NCI-H128 (cell line): ENCODE measurements at regions not wholly inside any gene's neighbourhood (a gene's known extent, or its start where the extent isn't known, plus 50 kb on each side); places are given as distances from the start of the nearest gene placed in this dataset.

Experiments used
- DNase-seq: peaks from one replicate; lab custom pipeline; 2025; ENCODE audit not compliant: unreplicated experiment; lab: John Stamatoyannopoulos, UW

- DNase-seq, result no peak
These were observed 208.4 kb downstream of the MYLK4 start for GRCh38 chr6:2542101-2542857.

- no peak for DNase-seq
These were observed 214.3 kb downstream of the MYLK4 start for GRCh38 chr6:2536451-2536850.

GRCh38 chr6:2535506-2535905, 215.2 kb downstream of the MYLK4 start:
- no peak for DNase-seq

- no peak for DNase-seq
These were observed 216.2 kb downstream of the MYLK4 start for GRCh38 chr6:2534406-2535042.

DNA sequence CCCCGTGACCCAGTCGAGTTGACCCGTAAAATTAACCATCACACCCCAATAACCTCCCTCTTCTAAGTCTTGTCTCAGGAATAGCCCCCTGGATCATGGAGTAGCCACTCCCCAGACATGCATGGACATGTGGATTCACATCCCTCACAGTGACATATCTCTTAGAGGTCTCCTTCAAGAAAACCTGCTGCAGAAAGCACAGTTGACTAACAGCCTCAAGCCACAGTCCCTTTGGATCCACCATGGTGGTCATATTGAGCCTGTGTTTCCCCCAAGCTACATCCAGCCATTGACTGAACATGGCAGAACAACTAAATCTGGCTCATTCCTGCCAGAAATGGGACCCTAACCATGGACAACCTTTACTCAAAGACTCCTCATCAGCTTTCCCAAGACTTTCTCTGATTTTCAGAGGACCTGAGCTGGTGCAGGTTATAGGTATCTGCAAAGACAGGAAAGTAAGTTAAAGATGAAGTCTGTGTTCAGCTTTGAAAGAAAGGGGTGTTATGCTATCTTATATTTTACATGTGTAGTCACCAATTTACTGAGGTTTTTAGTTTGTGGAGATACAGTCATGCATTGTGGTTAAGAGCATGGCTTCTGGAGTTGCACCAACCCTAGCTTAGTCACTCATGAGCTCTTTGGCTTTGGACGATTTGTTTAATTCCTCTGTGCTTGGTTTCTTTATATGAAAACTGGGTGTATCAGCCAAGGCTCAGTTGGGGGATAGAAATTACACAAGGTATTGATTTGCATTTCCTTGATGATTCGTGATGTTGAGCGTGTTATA, 219.1 kb downstream of the MYLK4 start:
- DNase-seq, result no peak

GRCh38 chr6:2529211-2529719, 221.5 kb downstream of the MYLK4 start:
- no peak for DNase-seq

- DNase-seq, result no peak
These were observed 222.6 kb downstream of the MYLK4 start for GRCh38 chr6:2528156-2528555.

DNA sequence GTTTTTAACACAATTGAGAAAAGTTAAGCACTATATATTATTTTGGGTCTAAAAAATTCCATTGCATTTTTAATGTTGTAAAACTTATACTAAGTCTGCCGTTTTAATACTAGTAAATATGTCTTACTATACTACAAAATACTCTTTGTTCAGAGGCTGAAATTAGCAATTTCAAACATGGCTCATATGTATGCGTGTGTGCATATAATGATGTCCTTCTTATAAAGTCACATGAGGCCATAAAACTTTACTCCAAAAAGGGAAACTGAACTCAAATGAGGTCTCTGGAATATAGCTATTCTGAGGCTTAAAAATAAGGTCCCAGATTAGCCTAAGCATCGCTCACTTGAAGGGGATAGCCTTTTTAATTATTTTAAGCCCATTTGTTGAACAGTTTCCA, 224.0 kb downstream of the MYLK4 start:
- no peak for DNase-seq

DNA sequence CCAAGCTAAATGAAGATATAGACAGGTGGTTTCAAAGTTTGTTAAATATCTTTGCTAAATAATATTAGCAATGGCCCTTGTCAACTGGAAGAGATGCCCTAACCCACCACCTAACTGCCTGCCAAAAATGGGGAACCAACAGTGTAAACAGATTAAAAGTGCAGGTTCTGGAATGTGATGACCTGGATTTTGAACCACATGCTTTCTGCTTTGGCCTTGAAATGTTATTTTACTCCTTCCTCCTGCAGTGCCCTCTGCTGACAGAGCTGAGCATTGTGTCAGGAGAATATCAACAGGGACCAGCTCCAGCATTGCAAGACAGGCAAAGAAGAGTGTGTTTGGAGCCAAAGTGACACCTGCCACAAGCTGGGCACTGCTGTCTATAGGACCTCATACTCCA, 226.6 kb downstream of the MYLK4 start:
- DNase-seq, result no peak

GRCh38 chr6:2523061-2523460, 227.7 kb downstream of the MYLK4 start:
- no peak for DNase-seq

DNA sequence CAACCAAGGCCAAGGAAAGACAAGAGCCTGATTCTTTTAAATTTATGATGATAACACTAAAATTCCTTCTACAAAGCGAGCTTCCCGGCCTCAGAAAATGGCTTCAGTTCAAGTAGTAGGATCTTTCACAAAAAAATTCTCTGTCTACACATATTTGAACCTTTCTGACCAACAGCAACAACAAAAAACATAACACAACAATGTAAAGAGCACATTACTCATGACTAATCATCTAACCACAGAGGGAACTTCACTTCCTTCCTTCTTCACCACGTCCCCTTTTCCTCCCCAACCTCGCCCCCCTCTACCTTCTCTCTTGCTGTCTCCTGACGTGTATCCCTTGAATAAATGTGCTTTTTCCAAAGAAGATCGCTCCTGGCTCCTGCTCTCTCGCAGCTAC, 228.2 kb downstream of the MYLK4 start:
- no peak for DNase-seq

DNA sequence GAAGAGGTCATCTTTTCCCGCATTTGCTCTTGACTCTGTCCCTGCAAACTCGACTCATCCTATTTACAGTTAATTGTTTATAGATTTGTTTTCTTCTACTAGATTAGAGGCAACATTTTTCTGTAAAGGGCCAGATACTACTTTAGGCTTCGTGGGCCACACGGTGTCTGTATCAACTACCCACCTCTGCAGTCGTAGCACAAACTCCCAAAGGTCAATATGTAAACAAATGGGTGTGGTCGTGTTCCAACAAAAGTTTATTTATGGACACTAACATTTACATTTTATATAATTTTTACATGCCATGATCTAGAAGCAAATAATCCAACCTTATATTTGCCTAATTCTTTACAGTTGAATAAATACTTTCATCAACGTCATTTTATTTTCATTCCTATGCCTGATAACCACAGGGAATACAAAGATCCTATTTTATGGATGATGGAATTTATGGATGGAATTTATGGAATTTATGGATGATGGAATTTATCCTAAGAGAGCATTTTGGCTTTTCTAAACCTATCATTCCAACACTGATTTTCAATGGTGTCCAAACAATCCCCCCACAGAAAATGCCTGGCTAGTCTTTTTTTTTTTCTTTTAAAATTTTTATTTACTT, 232.8 kb downstream of the MYLK4 start:
- no peak for DNase-seq

- DNase-seq, result no peak
These were observed 233.3 kb downstream of the MYLK4 start for GRCh38 chr6:2517401-2517800.

GRCh38 chr6:2516059-2516458, 234.7 kb downstream of the MYLK4 start:
- DNase-seq, result no peak

DNA sequence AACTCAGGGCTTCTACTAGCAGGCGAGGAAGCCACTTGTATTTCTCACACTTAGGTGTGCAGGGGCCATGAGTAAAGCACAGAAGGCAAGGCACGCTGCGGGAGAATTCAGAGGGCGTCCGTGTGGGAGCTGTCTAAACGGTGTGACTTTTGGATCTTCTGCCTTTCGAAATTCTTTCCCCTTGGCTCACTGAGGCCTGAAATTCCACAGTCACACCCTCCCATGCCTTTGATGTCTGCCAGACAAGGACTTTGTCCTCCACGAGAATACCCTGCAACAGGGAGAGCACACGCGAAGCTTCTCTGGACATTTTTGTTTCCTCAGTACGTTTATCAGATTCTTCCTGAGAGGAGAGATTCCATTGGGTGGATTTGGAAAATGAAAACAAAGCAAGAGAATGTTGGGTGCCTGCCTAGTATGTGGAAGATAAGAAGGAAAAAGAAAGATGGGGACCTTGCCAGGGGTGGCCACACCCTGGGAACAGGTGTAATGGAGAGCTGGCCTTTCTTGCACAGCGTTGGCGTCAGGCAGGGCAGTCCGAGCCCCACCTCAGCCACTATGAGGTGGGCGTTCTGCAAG, 235.7 kb downstream of the MYLK4 start:
- DNase-seq, result no peak

DNA sequence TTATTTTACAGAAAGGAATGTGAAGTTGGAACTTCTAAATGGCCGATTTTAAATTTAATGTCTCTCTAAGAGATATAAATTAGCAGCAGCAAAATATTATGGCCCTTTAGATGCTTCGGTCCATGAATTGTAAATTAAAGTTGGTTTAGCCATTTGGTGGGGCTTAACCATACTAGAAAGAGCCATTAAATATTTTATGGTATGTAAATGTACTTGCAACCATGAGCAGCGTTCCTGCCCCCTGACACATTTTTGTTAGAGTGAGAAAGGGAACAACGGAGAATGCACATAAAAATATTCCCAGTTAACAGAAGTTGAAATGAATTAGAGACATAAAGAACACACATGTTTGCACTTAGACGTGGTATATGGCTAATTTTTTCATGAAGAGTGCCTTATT, 237.9 kb downstream of the MYLK4 start:
- DNase-seq, result no peak

- no peak for DNase-seq
These were observed 240.4 kb downstream of the MYLK4 start for GRCh38 chr6:2510316-2510715.

DNA sequence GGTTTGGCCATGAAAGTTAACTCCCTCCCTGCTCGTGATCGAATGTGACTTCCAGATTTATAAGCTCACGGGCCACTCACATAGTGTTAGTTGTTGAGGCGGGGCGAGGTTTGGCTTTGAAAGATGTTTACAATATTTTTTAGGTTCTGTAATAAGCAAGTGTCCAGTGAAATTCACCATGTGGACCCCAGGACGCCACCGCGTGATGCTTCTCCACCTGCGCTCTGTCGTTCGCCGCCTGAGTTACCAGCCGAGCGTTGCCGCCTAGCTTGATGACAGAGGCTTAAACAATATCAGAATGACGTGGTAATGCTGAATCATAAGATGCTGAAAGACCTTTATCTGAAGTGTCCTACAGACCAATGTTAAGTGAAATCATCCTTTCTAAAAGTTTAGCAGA, 241.0 kb downstream of the MYLK4 start:
- no peak for DNase-seq

- DNase-seq, result no peak
These were observed 242.7 kb downstream of the MYLK4 start for GRCh38 chr6:2508071-2508470.

DNA sequence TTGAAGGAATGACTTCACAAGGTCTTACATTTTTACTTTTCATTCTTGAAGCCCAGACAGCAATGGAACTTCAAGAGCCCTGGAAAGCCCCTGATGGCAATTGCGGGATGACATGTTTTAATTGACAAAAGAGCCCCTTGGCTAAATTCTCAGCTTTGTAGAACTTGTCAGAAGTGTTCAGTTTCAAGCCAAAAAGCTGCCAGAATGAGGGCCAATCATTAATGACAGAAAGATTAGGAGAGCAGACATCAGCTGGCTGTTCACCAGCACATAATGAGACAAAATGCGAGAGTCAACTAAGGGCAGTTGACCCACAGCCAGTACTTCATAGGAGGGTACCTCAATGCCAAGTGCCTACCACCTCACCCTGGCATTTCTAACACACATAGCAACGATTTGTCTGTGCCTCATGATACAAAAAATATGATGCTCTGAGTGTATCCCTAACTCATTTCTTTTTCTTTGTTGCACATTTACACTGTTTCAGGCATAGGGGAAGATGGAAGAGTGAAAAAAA, 243.1 kb downstream of the MYLK4 start:
- no peak for DNase-seq

DNA sequence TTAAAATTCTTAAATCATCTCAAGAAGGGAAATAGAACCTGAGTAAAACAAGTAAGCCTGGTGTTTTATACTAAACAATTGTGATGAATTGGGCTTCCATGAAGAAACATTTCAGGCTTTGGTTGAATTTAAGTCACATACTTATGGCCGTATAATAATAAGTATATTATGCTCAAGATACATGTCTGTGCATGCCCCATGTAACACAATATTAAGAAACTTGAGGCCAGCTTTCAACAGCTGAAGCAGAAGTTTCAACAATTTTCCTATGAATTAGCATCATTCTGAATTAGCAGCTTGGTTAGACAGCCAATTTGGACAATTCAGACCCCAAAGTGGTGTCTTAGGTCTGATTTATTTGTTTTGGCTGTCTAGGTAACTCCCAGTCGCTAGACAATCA, 243.7 kb downstream of the MYLK4 start:
- DNase-seq, result no peak
